Stimulated activated effector memory CD8-positive, alpha-beta T cell treated with anti-CD3 and anti-CD28 coated beads, Interleukin-12 subunit alpha, Interleukin-12 subunit beta, amount 100 ng/mL, for 72 hours (primary cell): ENCODE measurements at regions not wholly inside any gene's neighbourhood (a gene's known extent, or its start where the extent isn't known, plus 50 kb on each side); places are given as distances from the start of the nearest gene placed in this dataset.
"Not testable (repeated sequence)": the region's sequence is repeated elsewhere in the genome, so short reads cannot be mapped to it uniquely, and the experiment has no call there.

ENCODE experiments used
- ATAC-seq: fragments of 150-1000 bp; cut with Tn5 transposase; 2 replicates; pipeline ENCODE4 v1.10.0; 2021
- DNase-seq, 2 donors: peaks; one replicate each; pipeline ENCODE4 v3.0.0; 2021 to 2022; ENCODE audit warnings: low spot score in 2 of 2
- H3K27ac Mint-ChIP-seq: one replicate; pipeline ENCODE4 v1.8.0; 2022; ENCODE audit warnings: mild to moderate bottlenecking, mixed read lengths
- H3K36me3 Mint-ChIP-seq: one replicate; pipeline ENCODE4 v1.8.0; 2022; ENCODE audit warnings: mild to moderate bottlenecking, mixed read lengths
- H3K4me1 Mint-ChIP-seq: one replicate; pipeline ENCODE4 v1.8.0; 2022; ENCODE audit warnings: mixed read lengths
- H3K4me3 Mint-ChIP-seq: one replicate; pipeline ENCODE4 v1.8.0; 2022; ENCODE audit warnings: mild to moderate bottlenecking, mixed read lengths
- H3K9me3 Mint-ChIP-seq: one replicate; pipeline ENCODE4 v1.8.0; 2022; ENCODE audit warnings: mixed read lengths

DNA sequence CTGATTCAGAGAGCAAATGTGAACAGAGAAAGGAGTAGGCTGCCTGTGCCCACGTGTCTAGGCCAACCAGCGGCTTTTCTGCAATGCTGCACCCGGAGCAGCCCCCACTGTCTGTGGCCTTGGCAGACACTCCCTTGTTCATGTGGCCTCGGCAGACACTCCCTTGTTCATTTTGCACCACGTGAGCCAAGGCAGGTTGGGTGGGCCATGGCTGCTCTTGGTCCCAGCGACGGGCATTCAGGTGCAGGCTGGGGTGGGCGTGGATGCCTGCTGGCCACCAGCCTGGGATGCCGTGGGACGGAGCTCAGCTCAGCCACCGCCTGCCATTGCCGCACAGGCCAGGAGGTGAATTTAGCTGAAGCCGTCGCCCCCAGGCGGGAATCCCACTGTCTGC, 159.8 kb downstream of the LAT start:
- ATAC-seq, H3K27ac Mint-ChIP-seq, H3K9me3 Mint-ChIP-seq, H3K4me3 Mint-ChIP-seq, DNase-seq: not testable (repeated sequence)
- peaks cover 39% of the 10 kb centered on the region for H3K4me1 Mint-ChIP-seq
- peaks cover 34% of the 10 kb centered on the region for H3K36me3 Mint-ChIP-seq

DNA sequence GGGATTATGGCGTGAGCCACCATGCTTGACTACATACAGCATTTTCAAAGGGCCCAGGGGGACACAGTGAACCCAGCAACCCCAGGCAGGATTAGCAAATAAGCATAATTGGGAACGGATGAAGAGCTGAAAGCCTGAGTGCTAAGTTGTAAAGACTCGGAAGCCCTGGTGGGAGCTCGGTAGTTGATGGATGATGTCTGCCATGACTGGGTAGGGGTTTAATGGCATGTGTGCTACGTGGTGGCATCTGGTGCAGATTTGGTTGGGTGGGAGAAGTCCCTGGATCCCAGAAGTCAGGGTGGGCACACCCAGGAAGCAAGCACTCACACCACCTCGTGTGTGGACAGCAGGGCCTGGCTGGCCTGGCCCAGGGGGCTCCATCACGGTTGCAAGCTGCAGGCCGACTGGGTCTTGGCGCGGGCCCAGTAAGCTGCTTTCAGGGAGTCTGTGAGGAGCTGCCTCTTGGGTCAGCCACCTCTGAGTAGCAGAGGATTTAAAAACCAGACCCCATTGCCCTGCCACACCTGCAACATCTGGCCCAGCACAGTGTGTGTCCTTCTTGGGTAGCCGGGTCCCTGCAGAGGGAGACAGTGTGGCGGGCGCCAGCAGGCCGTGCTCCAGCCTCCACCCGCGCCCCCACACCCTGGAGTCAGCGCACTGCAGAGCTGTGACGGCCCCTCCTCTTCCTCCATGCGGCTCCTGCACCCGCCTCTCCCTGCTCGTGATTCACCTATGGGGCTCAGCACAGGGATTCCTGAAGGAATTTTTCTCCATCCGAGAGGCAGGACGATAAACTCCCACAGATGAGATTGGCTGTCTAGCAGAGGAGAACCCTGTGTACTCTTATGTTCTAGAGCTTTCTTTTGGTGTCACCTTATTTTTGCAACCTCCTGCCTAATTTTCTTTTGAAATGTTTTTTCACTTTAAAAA, 159.2 kb downstream of the LAT start:
- ATAC-seq, H3K9me3 Mint-ChIP-seq, H3K4me3 Mint-ChIP-seq, DNase-seq: not testable (repeated sequence)
- Mint-ChIP-seq H3K4me1 (peaks cover 32% of the 10 kb centered on the region), H3K27ac (peak overlapping the region; percentile 37), H3K36me3 (peaks cover 28% of the 10 kb centered on the region)

DNA sequence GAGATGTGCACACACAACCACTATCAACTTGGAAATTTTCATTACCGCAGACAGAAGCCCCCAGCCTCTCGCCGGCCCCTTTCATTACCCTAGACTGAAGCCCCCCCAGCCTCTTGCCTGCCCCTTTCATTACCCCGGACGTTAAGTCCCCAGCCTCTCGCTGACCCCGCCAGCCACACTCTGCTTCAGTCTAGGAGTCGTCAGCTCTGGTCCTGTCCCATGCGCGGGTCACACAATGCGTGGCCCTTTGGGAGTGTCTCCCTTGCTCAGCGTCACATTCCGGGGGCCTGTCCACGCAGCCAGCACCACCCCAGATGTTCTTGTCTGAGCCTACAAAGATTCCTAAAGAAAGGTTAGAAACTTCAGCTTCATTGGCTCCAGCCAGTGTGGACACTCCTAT, 157.7 kb downstream of the LAT start:
- ATAC-seq, DNase-seq, H3K4me3 Mint-ChIP-seq, H3K9me3 Mint-ChIP-seq: not testable (repeated sequence)
- peaks cover 31% of the 10 kb centered on the region for H3K36me3 Mint-ChIP-seq
- peaks cover 19% of the 10 kb centered on the region for H3K4me1 Mint-ChIP-seq
- H3K27ac Mint-ChIP-seq = peak overlapping the region; percentile 32

DNA sequence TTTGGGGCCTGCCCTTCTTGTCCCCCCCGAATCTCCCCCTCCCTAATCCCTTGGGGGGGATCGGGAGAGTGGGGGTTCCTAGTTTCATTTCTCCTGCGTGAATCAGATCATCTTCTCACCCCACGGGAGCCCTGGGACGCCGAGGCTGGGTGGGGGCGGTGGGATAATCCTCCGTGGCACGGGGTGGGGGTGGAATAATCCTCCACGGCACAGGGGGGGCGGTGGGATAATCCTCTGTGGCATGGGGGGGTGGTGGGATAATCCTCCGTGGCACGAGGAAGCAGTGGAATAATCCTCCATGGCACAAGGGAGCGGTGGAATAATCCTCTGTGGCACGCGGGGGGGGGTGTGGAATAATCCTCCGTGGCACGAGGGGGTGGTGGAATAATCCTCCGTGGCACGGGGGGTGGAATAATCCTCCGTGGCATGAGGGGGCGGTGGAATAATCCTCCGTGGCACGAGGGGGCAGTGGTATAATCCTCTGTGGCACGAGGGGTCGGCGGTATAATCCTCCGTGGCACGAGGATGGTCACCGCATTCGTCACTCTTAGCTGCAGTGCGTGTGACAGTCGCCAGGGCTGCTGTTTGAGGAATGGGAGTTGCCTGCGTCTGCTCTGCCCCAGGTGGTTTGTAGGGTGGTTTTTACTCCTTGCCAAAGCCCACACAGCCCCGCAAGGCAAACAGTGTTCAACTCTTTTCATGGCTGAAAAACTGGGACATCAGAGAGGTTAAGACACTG, 156.9 kb downstream of the LAT start:
- H3K4me3 Mint-ChIP-seq = no peak overlapping the region
- no peak for DNase-seq
- peaks cover 16% of the 10 kb centered on the region for H3K4me1 Mint-ChIP-seq
- H3K36me3 Mint-ChIP-seq = peaks cover 35% of the 10 kb centered on the region
- no peaks in the 10 kb centered on the region for H3K9me3 Mint-ChIP-seq
- no peak for ATAC-seq
- no peak overlapping the region for H3K27ac Mint-ChIP-seq

DNA sequence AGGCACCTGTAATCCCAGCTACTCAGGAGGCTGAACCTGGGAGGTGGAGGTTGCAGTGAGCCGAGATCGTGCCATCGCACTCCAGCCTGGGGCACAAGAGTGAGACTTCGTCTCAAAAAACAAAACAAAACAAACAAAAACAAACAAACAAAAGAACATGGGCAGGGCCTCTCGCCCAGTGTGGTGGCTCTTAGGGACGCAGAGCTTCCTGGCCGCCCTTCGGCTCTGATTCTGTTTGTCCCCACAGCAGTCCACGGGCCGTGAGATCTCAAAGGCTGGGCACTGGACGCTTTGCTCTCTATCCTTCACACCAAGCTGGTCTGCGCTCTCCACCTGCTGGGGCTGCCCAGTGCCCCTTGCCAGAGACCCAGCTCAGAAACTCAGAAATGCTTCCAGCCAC, 156.3 kb downstream of the LAT start:
- peaks cover 16% of the 10 kb centered on the region for H3K4me1 Mint-ChIP-seq

DNA sequence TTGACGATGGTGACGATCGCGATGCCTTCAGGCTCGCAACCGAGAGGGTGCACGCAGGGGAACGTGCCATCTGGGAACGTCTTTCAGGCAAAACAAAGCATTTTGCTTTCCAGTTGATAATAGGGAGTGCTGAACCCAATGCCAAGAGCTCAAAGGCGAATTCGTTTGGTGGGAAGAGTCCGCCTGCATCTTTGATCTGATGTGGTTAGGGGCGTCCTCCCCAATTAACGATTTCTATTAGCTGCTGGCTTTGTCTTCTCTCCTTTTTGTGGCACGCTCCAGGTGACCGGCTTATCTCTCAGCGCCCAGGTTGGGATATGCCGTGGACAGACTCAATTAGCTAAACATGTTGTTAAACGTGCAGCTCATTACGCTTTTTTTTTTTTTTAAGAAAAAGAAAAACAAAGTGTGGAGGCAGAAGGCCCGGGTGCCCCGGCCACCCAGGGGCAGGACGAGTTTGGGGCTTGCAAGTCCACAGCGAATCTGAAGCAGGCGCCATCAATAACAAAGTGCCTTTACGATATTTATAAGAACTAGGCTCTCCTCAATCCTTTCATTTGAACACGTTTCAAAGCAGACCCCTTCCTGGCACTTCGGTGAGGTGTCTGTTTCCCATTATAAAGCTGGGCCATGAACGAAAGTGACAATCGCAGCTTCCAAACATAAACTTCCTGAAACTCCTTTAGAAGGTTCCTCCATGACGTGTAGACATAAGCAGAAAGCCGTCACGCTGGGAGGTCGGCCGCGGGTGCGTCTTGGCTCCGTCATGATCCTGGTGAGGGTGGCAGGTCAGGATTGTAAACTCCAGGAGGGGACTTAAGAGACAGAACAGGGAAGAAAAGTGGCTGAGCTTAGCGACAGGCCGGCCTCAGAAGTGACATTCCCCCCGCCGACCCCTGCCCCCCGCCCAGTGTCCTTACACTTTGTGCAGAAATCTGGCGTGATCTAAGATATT, 155.3 kb downstream of the LAT start:
- Mint-ChIP-seq H3K4me1 (peaks cover 12% of the 10 kb centered on the region), H3K36me3 (peaks cover 34% of the 10 kb centered on the region)
- not testable (repeated sequence) for ATAC-seq, H3K4me3 Mint-ChIP-seq, H3K27ac Mint-ChIP-seq, H3K9me3 Mint-ChIP-seq, DNase-seq

More for the DNA sequence above, 156.3 kb downstream of the LAT start:
- not testable (repeated sequence) for H3K9me3 Mint-ChIP-seq, DNase-seq, H3K27ac Mint-ChIP-seq, ATAC-seq, H3K4me3 Mint-ChIP-seq
- peaks cover 35% of the 10 kb centered on the region for H3K36me3 Mint-ChIP-seq

DNA sequence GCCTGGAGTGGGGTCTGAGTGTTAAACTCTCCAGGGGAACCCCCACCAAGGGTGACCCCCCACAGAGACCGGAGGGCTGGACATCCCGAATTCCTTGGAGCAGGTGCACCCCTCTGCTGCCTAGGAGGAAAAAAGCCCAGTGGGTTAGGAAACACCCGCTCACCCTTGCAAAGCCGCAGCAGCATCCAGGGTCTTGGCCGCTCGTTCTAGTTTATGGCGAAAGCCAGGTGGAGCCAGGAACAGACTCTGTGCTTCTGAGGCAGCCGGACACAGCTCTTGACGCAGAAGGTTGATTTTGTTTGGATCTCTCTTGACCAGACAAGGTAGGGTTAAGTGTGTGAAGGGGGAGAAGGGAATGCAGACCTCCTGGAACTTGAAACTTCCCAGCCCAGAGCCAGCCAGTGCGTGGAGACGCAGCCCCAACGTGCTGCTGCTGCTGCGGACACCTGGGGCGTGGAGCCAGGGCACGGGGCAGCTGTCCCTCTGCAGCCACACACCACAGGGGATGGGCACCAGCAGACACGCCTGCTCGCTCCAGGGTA, 154.5 kb downstream of the LAT start:
- H3K27ac Mint-ChIP-seq = no peak overlapping the region
- peaks cover 16% of the 10 kb centered on the region for H3K4me1 Mint-ChIP-seq

DNA sequence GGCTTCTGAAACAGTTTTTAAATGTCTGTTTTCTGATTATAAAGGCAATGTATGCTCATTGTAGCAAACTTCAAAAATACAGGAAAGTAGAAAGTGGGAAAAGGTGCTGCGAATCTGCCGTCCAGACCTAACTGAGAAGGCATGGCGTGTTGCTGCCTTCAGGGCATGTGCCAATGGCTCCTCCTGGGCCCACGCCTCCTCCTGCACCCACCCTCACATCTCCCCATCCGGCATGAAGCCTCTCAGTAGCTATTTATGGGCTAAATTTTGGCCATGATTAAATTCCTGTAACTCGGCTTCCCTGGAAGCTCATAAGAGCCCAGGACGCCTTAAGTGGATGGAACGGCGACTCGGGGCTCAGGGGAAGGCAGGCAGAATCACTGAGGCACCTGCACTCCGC, 153.8 kb downstream of the LAT start:
- not testable (repeated sequence) for ATAC-seq, H3K9me3 Mint-ChIP-seq, H3K27ac Mint-ChIP-seq, H3K4me3 Mint-ChIP-seq, DNase-seq
- Mint-ChIP-seq H3K36me3 (peaks cover 32% of the 10 kb centered on the region), H3K4me1 (peaks cover 16% of the 10 kb centered on the region)

More for the DNA sequence above, 154.5 kb downstream of the LAT start:
- Mint-ChIP-seq H3K9me3 (no peaks in the 10 kb centered on the region), H3K36me3 (peaks cover 31% of the 10 kb centered on the region), H3K4me3 (no peak overlapping the region)
- no peak for ATAC-seq
- DNase-seq = no peak

DNA sequence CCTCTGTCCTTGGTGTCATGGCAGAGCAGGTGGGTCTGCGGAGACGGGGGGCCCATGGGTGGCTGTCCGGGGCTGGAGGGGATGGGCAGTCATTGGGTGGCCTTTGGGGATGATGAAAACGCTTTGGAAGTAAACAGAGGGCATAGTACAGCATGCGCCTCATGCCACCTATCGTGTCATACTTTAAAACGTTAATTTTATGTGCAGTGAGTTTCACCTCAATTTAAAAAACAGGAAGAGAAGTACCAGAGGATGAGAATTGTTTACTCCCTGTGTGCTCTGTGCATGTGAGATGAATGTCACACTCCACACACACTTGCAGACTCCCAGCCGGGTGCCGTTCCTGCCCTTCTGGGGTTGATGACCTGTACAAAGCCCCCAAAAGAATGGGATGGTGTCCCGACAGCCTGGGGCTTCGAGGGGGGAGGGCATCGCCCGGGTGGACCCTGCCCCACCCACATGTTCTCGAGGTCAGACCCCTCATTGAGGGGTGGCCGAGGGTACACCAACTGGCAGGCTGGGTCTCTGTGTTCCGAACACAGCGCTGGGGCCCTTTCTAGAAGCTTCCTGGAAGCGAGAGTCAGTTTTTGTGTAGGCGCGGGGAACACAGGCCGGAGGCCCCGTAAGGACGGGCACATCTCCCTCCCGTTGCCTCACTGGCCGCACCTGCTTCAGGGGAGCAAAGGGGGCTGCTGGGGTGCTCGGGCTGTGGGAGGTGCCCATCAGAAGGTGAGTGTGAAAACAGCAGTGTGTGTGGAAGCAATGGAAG, 153.2 kb downstream of the LAT start:
- peaks cover 32% of the 10 kb centered on the region for H3K36me3 Mint-ChIP-seq

DNA sequence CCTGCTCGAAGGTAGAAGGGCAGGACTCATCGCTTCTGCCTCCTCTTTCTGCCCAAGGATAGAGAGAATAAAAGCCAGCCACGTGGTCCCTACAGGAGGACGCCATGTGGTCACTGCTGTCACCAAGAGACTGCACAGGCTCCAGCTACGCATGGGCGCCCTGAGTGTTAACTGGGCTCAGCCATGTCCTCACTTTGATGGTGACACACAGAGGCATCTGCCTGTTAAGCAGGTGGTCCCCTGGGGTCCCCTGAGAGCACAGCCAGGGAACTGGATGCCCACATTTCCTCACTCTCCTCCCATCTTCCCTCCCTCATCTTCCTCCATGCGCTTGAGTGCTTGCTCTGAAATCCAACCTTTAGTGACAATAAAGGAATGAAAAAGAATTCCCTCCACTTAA, 152.6 kb downstream of the LAT start:
- DNase-seq, H3K9me3 Mint-ChIP-seq, ATAC-seq, H3K4me3 Mint-ChIP-seq: not testable (repeated sequence)
- Mint-ChIP-seq H3K4me1 (peaks cover 11% of the 10 kb centered on the region), H3K27ac (peak overlapping the region; percentile 60), H3K36me3 (peaks cover 28% of the 10 kb centered on the region)

More for the DNA sequence above, 153.2 kb downstream of the LAT start:
- H3K4me3 Mint-ChIP-seq, H3K9me3 Mint-ChIP-seq, ATAC-seq, DNase-seq: not testable (repeated sequence)
- H3K27ac Mint-ChIP-seq = peak overlapping the region; percentile 60
- H3K4me1 Mint-ChIP-seq = peaks cover 16% of the 10 kb centered on the region

DNA sequence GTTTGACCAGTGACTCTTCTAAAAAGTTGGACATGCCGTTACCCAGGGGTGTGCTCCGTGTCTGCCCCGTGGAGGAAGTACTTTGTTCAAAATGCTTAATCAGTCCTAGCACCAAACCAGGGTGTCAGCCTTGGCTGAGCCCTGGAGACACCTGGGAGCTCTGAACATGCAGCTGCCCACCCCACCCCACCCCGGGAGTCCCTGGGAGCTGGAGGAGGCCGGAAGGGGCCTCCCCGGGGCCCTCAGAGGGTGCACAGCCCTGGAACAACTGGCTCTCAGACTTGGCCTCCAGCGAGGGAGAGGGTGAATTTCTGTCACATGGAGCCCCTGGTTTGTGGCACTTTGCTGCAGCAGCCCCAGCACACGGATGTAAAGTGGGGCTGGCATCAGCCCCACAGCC, 152.1 kb downstream of the LAT start:
- H3K4me3 Mint-ChIP-seq, DNase-seq, ATAC-seq, H3K9me3 Mint-ChIP-seq, H3K27ac Mint-ChIP-seq: not testable (repeated sequence)
- H3K36me3 Mint-ChIP-seq = peaks cover 22% of the 10 kb centered on the region
- H3K4me1 Mint-ChIP-seq = peaks cover 11% of the 10 kb centered on the region

DNA sequence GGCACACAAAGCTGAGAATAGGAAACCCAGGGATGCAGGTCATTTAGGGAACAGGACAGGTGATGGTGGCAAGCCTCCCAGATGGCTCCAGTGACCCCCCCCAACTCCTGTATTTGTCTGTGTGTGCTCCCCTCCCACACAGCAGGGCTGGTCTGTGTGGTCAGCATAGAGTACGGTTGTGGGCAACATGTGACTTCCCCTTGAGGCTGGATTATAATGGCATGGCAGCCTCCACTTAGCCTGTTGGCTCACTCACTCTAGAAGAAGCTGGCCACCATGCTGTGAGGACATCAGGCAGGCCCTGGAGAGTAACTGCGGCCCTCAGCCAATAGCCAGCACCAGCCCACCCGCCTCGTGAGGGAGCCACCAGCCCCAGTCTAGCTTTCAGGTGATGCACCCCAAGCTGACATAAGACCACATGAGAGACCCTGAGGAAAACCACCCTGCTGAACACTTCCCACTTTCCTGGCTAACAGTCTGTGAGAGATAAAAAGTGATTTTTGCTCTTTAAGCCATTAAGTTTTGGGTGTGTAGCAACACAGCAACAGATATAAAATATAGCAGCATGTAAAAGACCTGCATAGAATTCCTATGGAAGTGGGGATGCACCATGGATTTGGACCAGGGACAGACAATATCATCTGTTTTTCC, 151.3 kb downstream of the LAT start:
- DNase-seq, H3K9me3 Mint-ChIP-seq, H3K27ac Mint-ChIP-seq, H3K4me3 Mint-ChIP-seq: not testable (repeated sequence)
- peak; percentile 42 for ATAC-seq
- Mint-ChIP-seq H3K36me3 (peaks cover 22% of the 10 kb centered on the region), H3K4me1 (peaks cover 11% of the 10 kb centered on the region)

DNA sequence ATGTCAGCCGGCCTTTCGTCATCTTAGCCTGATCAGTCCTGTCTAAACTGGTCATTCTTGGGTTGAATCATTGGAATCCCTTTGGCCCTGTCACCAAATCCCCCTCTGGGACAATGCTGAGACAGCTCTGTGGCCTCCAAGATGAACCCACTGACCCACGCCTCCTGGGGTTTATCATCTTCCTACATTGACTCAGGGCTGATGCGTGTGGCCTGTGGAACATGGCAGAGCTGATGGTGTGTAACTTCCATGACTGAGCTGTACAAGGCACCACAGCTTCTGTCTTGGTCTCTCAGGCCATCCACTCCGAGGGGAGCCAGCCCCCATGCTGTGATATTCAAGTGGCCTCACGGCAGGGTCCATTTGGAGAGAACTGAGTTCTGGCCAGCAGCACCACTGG, 150.2 kb downstream of the LAT start:
- Mint-ChIP-seq H3K27ac (peak overlapping the region; percentile 61), H3K36me3 (peaks cover 22% of the 10 kb centered on the region), H3K4me1 (peaks cover 11% of the 10 kb centered on the region)
- not testable (repeated sequence) for DNase-seq, H3K9me3 Mint-ChIP-seq, H3K4me3 Mint-ChIP-seq
- peak; percentile 59 for ATAC-seq
